ENCODE measurements at regions not wholly inside any gene's neighbourhood (a gene's known extent, or its start where the extent isn't known, plus 50 kb on each side); places are given as distances from the start of the nearest gene placed in this dataset.

DNA sequence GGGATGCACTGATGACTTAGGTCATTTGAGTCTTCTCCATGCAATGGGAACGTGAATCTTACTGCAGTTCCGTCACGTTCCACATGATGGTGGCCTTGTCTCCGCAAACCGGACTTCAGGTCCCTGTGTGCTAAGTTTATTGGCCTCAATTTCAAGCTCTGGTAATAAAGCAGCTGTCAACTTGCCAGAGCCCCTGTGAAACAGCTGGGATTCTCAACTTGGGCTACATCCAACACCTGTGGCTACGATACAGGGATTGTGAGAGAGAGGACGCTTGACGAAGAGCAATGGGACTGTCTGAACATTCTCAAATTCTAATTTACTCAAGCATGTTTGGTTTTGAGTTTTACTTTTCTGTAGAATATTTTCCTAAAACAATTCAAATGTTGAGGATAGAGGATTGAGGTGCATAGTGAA, 174.2 kb downstream of the PTN start:
- TF ChIP-seq POLR2AphosphoS5 (IDR thresholded peaks at IDR 0.05; ENCODE audit: borderline replicate concordance, low read depth, low read length) (no peak), EZH2 (IDR thresholded peaks at IDR 0.05) (no peak), FOXP2 (optimal IDR thresholded peaks at IDR 0.05; ENCODE audit: control extremely low read depth, extremely low read length, insufficient read depth) (no peak)

Measured in SK-N-MC (cell line).